Muscle of arm (tissue), 1 donor: ENCODE measurements at regions not wholly inside any gene's neighbourhood (a gene's known extent, or its start where the extent isn't known, plus 50 kb on each side); places are given as distances from the start of the nearest gene placed in this dataset.

Experiments used
- DNase-seq: peaks from one replicate; pipeline ENCODE4 v3.0.0-alpha.2; 2013

DNA sequence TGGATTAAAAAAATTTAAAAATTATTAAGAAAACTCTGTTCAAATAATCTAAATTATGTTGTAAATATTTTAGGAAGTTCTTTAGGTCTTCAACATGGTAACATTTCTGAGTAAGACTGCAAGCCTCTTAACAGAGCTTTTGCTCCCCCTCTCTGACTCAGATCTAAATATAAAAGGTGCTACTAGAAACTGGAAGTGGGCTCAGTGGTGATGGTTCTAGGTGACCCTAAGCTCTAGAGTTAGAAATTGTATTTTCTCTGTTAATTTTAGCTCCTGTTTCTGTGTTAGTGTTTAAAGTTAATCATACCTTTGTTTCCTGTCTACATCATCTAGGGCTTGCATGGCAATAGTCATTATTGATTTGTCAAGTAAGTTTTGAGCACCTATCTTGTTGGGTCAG, 159.9 kb upstream of the MEIS2 start:
- DNase-seq: no peak

DNA sequence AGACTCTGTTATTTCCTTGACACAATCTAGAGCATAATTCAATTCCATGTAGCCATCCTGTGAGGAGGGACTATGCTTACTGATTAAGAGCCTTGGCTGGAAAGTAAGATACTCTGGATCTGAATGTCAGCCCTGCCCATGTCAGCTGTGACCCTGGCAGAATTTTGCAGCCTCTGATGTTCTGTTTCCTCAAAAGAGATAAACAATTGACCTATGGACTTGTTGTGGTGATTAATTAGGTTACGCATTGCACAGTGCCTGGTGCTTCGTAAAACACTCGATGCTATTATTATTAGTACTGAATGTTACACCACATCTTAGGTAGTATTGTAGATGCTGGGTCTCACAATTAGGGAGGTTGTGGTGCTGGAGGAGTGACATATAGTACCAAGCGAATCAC, 161.3 kb upstream of the MEIS2 start:
- no peak for DNase-seq

DNA sequence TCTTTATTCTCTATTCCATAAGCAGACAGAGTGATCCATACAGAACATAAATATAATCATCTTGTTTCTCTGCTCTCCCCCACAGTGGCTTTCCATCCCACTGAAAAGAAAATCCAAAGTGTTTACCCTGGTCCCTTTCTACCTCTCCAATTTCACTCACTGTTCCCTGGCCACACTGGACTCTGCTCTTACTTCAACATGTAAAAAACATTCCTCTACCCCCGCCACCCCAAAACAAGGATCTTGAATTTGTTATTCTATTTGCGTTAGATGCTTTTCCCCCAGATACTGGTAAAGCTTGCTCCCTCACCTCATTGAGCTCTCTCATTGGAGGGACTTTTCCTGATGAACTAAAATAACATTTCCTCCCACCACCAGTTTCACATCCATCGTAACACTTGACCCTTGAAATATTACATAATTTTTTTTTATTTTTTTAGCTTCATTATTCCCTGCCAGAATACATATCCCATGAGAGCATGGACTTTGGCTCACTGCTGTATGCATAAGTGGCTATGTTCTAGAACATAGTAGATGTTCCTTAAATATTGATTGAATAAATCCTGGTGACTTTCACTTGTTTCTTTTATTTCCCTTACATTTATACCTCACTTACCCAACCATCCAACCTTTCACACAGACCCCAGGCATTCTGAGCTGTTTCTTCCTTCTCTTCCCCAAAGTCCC, 162.7 kb upstream of the MEIS2 start:
- DNase-seq: no peak

- no peak for DNase-seq
These were observed 188.9 kb upstream of the MEIS2 start for GRCh38 chr15:37289109-37289765.

DNA sequence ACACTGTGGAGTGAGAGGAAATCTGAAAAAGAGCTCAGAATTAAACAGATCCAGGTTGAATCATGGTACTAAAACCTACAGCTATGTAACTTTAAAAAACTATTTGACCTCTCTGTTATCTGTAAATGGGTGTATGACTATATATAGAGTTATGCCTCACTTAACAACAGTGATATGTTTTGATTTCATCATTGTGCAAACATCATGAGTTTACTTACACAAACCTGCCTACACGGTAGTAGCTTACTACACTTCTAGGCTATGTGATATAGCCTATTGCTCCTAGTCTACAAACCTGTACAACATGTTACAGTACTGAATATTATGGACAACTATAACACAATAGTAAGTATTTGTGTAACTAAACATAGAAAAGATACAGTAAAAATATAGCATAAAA, 191.6 kb upstream of the MEIS2 start:
- no peak for DNase-seq

- DNase-seq: no peak
These were observed 197.9 kb upstream of the MEIS2 start for GRCh38 chr15:37298271-37298670.

DNA sequence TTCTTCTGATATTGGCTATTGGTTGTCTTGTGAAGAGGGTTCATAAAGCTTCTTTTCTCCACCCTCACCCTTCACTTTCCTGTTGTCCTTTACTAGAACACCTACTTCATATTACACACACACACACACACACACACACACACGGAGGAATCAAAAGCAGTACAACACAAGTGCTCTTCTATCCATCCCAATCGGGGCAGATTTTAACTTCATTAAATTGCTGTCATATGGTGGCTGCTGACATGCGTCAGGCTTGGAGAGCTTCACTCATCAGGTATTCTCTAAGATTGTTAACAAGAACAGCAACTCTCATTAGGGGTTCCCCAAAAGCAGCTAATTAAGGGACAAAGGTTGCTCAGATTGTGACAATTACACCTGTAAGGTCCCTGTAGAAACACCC, 239.1 kb upstream of the MEIS2 start:
- DNase-seq: no peak

GRCh38 chr15:37339856-37340255, 239.5 kb upstream of the MEIS2 start:
- no peak for DNase-seq

DNA sequence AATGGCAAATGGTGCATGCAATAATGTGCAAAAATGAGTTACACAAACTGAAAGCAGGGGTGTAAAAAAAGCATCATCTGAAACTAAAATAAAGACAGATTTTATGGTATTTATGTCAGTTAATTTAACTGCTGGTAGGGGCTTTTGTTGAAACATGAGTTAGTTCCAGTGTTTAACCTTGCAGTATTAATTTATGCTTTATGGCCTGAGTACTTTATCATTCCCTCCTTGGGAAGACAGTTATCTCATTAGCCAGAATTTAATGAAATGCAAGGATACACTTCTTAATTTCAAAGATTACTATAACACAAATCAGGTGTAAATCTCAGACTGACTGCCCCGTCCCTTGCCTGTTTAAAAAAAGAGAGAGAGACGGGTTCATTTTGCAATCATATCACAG, 240.1 kb upstream of the MEIS2 start:
- no peak for DNase-seq

DNA sequence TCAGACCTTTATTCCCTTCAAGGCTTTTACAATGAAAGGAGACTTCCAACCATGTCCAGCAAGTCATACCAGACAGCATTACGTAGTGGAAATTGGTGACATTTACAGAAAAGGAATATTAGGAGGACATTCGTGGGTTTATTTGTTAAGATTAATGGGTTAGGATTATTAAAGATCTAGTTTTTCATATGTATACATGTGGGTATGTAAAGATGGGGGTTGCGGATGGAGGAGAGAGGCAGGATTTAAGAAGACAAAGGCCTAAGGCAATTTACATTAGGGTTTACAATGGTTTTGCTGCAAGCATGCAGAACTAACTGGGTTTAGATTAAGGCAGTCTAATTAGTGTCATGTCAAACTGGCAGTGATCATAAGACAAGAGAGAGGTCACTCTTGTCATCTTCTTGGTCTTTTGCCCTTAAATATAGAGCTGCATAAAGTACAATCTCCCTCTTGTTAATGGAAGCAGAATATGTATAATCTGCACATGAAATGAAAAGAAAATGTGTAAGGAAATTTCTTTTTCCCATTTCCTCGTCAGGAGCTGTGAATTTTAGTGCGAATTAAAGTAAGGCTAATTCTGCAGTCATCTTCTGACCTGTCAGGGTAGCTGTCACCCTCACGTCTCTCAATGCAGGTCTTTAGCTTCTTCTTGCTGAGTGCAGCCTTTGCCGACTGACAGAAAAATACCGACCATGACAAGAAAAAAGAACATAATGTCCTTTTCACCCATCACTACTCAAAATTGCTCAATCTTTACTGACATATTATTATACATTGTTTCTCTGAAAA, 258.9 kb upstream of the MEIS2 start:
- DNase-seq: no peak

GRCh38 chr15:37359893-37360290, 259.5 kb upstream of the MEIS2 start:
- DNase-seq: no peak

GRCh38 chr15:37360724-37361123, 260.4 kb upstream of the MEIS2 start:
- no peak for DNase-seq

- DNase-seq: no peak
These were observed 261.3 kb upstream of the MEIS2 start for GRCh38 chr15:37361621-37362020.

- no peak for DNase-seq
These were observed 262.1 kb upstream of the MEIS2 start for GRCh38 chr15:37362414-37362813.

DNA sequence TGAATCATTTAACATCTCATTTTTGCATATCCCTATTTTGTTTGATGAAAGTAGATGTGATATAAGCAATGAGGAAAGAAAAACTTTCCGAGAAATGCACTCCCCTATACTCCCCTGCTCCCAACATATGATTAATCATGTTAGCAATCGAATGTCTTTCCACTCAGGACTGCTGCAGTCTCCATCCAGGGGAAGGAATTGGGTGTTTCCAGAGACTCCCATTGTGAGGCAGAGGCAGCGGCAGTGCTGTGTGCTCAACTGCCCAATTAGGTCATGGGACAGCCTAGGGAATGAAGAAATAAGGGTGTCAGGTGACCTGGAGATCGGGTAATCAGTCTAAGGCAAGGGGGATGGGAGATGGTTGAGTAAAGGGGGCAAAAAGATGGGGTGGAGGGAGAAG, 268.6 kb upstream of the MEIS2 start:
- DNase-seq: no peak

DNA sequence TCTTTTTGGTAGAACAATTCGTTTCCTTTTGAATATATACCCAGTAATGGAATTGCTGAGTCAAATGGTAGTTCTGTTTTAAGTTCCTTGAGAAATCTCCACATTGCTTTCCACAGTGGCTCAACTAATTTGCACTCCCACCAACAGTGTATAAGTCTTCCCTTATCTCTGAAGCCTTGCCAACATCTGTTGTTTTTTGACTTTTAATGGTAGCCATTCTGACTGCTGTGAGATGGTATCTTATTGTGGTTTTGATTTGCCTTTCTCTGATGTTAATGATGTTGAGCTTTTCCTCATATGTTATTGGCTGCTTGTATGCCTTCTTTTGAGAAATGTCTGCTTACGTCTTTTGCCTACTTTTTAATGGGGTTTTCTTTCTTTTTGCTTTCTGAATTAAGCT, 270.6 kb upstream of the MEIS2 start:
- no peak for DNase-seq

GRCh38 chr15:37372064-37372463, 271.7 kb upstream of the MEIS2 start:
- no peak for DNase-seq

DNA sequence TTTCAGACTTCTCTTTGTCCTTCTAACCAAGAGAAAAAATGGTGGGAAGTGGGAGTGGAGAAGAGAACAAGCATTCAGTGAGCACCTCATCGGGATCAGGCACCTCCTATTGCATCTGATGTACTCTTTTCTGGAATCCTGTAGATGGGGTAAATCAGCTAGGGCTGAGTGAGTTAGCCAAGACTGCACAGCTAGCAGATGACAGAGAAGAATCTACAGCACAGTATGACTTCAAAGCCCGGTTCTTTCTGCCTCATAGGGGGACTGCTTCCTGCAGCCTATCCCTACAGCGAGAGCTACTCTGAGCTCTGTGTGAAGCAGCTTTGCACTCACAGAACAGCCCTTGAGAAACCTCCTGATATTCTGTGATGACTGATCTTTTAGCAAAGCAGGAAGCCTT, 275.2 kb upstream of the MEIS2 start:
- DNase-seq: no peak

- DNase-seq: no peak
These were observed 277.1 kb upstream of the MEIS2 start for GRCh38 chr15:37377428-37377827.

- DNase-seq: no peak
These were observed 294.2 kb upstream of the MEIS2 start for GRCh38 chr15:37394402-37395099.

GRCh38 chr15:37395100-37395468, 294.7 kb upstream of the MEIS2 start:
- no peak for DNase-seq

GRCh38 chr15:37397266-37398022, 297.1 kb upstream of the MEIS2 start:
- DNase-seq: no peak
